ENCODE measurements at regions not wholly inside any gene's neighbourhood (a gene's known extent, or its start where the extent isn't known, plus 50 kb on each side); places are given as distances from the start of the nearest gene placed in this dataset.

DNA sequence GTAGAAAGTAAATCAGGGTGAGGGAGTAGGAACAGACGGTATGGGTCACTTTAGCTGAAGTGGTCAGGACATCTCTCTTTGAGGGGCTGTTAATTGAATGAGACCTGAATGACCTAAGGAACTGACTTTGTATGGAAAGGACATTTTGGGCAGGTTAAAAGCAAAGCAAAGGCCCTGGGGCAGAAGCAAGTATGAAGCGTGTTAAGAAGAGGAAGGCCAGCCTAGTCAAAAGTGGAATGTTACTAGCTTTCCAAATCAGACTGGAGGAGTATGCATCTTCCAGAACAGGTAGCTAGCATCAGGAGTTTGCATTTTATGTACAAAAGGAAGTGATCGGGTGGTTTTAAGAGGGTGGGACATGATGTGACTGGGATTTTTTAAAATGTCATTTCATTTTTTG, 70.9 kb upstream of the PCGF5 start:
- FAIRE-seq = no peak

DNA sequence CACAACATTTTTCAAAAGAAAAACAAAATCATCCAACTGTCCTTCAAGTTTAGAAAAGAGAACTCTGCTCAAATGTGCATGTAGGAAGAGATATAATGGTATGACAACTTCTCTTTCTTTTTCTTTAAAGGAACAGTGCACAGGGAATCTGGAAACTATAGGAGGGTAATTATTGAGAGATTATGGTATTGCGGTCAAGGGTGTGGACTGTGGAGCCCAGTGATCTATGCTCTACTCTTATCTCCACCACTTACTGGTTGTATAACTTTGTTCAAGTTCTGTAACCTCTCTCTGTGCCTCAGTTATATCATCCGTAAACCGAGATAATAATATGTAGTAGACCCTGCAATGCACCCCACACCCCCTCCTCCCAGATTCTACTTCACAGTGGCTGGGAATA, 69.8 kb upstream of the PCGF5 start:
- no peak for FAIRE-seq

- FAIRE-seq = no peak
Measured at GRCh38 chr10:91153508-91153907, 67.0 kb upstream of the PCGF5 start.

- FAIRE-seq = no peak
Measured at GRCh38 chr10:91154842-91155241, 65.6 kb upstream of the PCGF5 start.

DNA sequence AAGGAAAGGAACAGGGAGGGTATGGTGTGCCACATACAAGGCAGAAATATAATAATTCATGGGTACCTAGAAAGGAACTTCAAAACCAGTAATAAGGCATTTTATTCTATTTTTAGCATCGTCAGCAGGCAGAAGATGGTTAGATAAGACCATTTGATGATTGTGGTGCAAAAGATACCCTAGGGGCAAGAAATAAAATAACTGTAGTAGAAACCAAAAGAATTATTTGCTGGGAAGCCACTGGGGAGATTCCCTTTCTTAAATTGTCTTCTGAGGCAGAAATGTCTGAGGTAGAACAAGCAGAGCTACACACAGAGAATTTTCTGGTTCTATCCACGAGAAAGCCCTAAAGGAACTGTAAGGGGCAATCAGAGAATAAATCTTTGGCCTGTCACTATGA, 64.3 kb upstream of the PCGF5 start:
- no peak for FAIRE-seq

DNA sequence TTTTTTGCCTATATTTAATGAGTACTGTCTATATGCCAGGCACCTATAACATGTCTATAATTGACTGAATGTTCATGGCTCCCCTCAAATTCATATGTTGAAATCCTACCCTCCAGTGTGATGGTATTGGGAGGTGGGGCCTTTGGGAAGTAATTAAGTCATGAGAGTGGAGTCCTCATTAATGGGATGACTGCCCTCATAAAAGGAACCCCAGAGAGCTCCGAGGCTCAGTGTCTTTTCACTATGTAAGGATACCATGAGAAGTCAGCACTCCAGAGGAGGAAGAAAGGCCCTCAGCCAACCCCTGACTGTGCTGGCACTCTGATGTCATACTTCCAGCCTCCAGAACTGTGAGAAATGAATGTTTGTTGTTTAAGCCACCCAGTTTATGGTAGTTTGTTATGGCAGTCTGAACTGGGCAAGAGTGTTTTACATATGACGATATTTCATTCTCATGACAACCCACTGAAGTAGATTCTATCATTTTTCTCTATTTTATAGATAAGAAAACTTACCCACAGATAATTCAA, 61.1 kb upstream of the PCGF5 start:
- no peak for FAIRE-seq

DNA sequence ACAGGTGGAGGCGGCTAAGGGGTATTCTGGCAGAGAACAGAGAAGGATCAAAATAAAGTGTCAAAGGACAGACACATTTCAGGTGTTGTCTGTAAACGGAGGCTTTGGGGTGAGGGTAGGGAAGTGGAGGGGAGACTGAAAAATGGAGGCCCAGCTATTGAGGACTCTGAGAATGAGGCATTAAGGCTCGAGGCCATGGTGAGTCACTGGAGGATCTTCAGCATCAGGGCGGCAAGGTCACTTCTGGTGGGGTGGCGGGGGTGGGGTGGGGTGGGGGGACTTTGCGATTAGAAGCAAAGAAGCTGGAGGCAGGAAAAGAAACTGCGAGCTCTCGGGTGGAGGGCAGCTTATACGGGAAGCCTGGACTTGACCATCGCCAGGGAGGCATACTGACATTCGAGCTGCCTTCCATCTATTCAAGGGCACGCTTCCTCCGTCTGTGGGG, 58.4 kb upstream of the PCGF5 start:
- no peak for FAIRE-seq

DNA sequence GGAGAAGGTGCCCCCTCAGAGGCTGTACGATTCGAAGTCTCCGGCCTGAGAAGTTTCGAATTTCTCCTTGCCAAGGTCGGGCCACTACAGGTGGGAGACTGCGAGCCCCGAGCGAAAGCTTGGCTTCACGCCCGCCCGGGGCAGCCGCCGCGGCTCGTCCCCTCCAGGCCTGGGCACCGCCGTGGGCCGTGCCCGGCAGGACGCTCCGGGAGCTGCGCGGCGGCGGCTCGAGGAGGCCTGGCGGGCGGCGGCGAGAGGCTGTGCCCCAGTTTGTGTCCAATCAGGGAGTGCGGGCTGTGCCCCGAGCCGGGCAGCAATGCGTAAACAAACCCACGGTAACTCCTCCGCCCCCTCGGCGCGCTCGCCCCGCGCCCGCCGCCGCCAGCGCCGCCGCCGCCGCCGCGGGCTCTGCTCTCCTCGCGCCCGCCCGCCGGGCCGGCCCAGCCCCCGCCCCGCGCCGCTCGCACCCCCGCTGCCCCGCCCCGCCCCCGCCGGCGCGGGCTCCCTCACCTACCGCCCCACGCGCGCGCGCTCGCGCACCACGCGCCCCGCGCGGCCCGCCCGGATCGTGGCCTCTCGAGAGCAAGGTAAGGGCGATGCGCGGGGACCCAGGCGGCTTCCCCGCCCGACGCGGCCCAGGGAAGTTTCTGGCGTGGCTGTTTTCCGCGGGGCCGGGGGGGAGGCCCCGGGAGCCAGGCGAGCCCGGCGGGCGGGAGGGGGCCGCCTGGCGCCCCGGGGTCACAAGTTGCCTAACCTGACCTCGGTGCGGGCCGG, 57.8 kb upstream of the PCGF5 start:
- FAIRE-seq = no peak

- FAIRE-seq = no peak
Measured at GRCh38 chr10:91163269-91163868, 57.1 kb upstream of the PCGF5 start.

- no peak for FAIRE-seq
Measured at GRCh38 chr10:91163869-91164474, 56.5 kb upstream of the PCGF5 start.

DNA sequence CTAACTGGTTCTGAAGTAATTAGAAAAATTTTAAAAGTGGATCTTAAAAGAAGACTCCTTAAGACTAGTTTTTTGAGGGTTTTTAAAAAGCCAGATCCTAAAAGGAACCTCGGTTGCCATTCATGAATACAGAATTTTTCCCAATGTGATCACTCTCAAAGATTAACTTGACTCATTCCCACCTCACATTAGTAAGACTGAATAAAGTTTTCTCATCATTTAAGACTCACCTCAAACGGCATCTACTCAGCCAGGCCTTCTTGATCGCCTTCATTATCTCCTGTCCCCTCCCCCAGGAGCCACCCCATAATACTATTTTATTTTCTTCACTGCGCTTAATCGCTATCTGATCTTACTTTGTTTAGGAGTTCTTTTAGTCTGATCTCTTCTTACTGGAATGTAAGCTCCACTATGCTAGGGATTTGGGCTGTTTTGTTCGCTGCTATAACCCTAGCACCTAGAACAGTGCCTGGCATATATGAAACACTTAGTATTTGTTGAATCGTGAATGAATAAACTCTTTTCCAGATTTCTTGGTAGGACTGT, 55.9 kb upstream of the PCGF5 start:
- FAIRE-seq = no peak

- FAIRE-seq = no peak
Measured at GRCh38 chr10:91167406-91167805, 53.1 kb upstream of the PCGF5 start.

DNA sequence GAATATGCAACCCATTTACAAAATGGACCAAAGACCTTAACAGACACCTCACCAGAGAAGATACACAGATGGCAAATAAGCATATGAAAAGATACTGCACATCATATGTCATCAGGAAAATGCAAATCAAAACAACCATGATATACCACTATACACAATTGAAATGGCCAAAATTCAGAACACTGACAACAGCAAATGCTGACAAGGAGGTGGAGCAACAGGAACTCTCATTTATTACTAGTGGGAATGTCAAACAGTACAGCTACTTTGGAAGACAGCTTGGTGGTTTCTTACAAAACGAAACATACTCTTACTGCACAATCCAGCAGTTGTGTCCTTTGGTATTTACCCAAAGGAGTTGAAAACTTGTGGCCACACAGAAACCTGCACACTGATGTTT, 50.0 kb upstream of the PCGF5 start:
- FAIRE-seq = no peak
